H54 (cell line): ENCODE measurements at regions not wholly inside any gene's neighbourhood (a gene's known extent, or its start where the extent isn't known, plus 50 kb on each side); places are given as distances from the start of the nearest gene placed in this dataset.

ENCODE experiments used
- DNase-seq: peaks from one replicate; pipeline ENCODE4 v3.0.0; 2011; ENCODE audit warnings: low spot score, mixed read lengths; ENCODE audit not compliant: insufficient read length
- FAIRE-seq: peaks from 3 replicates; lab custom pipeline; 2011; peaks lifted over from hg19 to GRCh38; lab: Jason Lieb, UNC
- POLR2A ChIP-seq: IDR thresholded peaks from 2 replicates; pipeline ENCODE4 v1.6.1; 2011; ENCODE audit warnings: low read depth, mild to moderate bottlenecking, low read length

DNA sequence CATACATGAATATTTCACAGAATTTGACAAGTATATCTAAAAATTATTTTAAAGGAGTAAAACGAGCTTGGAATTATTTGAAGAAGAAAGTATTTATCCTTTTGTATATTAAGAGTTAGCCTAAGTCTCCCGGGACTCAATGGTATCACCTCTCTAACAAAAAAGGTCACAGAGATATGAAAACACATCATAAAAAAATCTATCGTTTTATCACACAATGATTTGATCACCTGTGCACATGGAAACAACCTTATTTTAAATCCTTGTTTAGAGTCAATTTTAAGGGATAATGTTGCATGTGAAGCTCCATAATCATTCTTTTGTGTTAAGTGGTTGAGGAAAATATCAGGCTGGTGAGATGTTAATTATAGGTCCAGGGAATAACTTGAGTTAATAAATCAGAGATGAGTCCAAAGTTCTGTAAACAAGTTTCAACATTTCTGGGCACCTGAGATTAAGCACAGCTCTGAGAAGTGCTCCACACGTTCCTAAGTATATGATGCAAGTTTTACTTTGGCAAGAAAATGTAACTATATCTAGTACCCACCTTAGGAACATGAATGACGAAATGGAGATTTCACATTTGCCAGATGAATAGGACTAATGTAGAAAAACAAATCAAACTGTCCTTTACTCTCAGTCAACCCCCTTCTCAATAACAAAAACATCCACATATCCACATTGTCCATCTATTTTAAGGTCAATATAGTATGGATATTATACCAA is 148.5 kb upstream of the AKR1E2 start:
- TF ChIP-seq POLR2A: no peak
- DNase-seq: no peak
- no peak for FAIRE-seq

DNA sequence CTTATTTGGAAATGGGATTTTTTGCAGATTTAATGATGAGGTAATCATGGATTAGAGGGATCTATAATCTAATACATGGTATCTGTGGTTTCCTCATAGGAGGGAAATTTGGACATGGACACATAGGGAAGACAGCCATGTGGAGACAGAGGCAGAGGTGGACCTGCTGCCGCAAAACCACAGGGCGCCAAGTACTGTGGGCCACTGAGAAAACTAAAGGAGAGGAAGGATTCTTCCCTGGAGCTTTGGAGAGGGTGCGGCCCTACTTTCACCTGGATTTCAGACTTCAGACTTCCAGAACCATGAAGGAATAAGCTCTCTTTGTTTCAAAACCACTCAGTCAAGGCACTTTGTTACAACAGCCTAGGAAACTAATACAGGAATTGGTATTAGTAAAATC is 149.4 kb upstream of the AKR1E2 start:
- FAIRE-seq (no peak), DNase-seq (no peak)
- TF ChIP-seq POLR2A: no peak

DNA sequence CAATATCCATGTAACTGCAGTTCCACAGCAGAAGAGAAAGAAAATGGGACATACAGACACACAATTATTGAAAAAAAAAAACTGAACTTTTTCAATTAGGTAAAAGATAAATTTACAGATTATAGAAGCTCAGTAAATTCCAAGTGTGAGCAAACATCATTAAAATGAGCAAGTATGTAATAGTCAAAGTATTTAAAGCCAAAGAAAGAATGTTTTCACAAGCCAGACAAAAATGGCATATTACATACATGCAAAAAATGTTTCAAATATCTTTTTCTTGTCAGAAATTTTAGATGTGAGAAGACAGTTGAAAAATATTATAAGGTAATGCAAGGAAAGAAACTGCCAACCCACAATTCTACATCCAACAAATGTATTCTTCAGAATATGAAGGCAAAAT is 150.2 kb upstream of the AKR1E2 start:
- FAIRE-seq: no peak
- TF ChIP-seq POLR2A: no peak

GRCh38 chr10:4673279-4674040 is 152.5 kb upstream of the AKR1E2 start:
- peak; percentile 58 for FAIRE-seq

More for the DNA sequence above, 150.2 kb upstream of the AKR1E2 start:
- DNase-seq: no peak

GRCh38 chr10:4672201-4672600 is 153.8 kb upstream of the AKR1E2 start:
- peak; percentile 20 for FAIRE-seq
- no peak for TF ChIP-seq POLR2A

More at GRCh38 chr10:4673279-4674040, 152.5 kb upstream of the AKR1E2 start:
- DNase-seq: no peak
- TF ChIP-seq POLR2A: no peak

GRCh38 chr10:4671451-4672145 is 154.4 kb upstream of the AKR1E2 start:
- no peak for TF ChIP-seq POLR2A
- DNase-seq: no peak
- peak; percentile 93 for FAIRE-seq

More at GRCh38 chr10:4672201-4672600, 153.8 kb upstream of the AKR1E2 start:
- DNase-seq: no peak

GRCh38 chr10:4670737-4671136 is 155.3 kb upstream of the AKR1E2 start:
- DNase-seq: no peak
- FAIRE-seq: no peak
- TF ChIP-seq POLR2A: no peak

DNA sequence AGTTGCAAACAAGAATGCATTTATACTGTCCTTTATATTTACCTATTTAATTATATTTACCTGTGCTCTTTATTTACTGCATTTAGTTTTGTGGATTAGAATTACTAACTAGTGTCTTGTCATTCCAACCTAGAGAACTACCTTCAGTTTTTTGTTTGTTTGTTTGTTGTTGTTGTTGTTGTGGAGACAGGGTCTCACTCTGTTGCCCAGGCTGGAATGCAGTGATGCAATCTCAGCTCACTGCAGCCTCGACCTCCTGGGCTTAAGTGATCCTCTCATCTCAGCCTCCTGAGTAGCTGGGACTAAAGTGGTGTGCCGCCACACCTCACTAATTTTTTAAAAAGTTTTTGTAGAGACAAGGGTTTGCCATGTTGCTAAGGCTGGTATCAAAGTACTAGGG is 156.4 kb upstream of the AKR1E2 start:
- TF ChIP-seq POLR2A: no peak
- no peak for DNase-seq
- FAIRE-seq: no peak

GRCh38 chr10:4663162-4663992 is 162.6 kb upstream of the AKR1E2 start:
- FAIRE-seq (peak; percentile 99), DNase-seq (peak; percentile 22)
- peak; percentile 55; the same call in 1 of the 2 replicates for TF ChIP-seq POLR2A

GRCh38 chr10:4662576-4663161 is 163.3 kb upstream of the AKR1E2 start:
- no peak for FAIRE-seq

GRCh38 chr10:4661511-4662255 is 164.3 kb upstream of the AKR1E2 start:
- DNase-seq (no peak), FAIRE-seq (no peak)
- no peak for TF ChIP-seq POLR2A

More at GRCh38 chr10:4662576-4663161, 163.3 kb upstream of the AKR1E2 start:
- peak; percentile 59; the same call in 1 of the 2 replicates for TF ChIP-seq POLR2A
- DNase-seq: no peak

DNA sequence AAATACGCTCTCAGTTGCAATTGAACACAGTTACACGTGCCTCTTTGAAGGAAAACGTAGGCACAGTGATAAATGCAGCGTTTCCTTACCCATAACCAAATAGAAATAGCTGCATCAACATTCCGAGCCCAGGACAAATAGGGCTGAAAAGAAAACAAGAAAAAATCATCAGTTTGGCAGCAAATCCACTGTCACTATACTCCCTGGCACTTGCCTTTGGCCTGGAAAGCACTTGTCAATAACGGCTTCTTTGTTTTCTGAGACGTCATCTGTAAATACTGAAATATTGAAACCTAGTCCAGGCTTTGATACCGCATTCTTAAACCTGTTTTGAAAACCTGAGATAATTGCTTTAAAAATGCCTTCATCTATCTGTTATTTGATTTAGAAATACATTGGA is 167.2 kb upstream of the AKR1E2 start:
- no peak for FAIRE-seq
- no peak for TF ChIP-seq POLR2A
- no peak for DNase-seq

GRCh38 chr10:4656576-4657194 is 169.3 kb upstream of the AKR1E2 start:
- TF ChIP-seq POLR2A: no peak
- DNase-seq: no peak

More at GRCh38 chr10:4656576-4657194, 169.3 kb upstream of the AKR1E2 start:
- FAIRE-seq: no peak
